ENCODE measurements at regions not wholly inside any gene's neighbourhood (a gene's known extent, or its start where the extent isn't known, plus 50 kb on each side); places are given as distances from the start of the nearest gene placed in this dataset.

- TF ChIP-seq CTCF (IDR thresholded peaks at IDR 0.05; ENCODE audit: low read depth, low read length, poor library complexity, severe bottlenecking) = no peak
- TF ChIP-seq EZH2phosphoT487 (IDR thresholded peaks at IDR 0.05; ENCODE audit: borderline replicate concordance, low read length) = no peak
Observed at GRCh38 chr6:25172819-25173218, 106.4 kb upstream of the CARMIL1 start.

Measured in DOHH2 (cell line).